ENCODE measurements at regions not wholly inside any gene's neighbourhood (a gene's known extent, or its start where the extent isn't known, plus 50 kb on each side); places are given as distances from the start of the nearest gene placed in this dataset.

- Histone ChIP-seq H3K4me3 (no peak overlapping the region), H3K9me3 (no peaks in the 10 kb centered on the region), H3K4me1 (ENCODE audit: low read depth) (no peaks in the 10 kb centered on the region), H3K36me3 (ENCODE audit: low read depth) (no peaks in the 10 kb centered on the region)
- DNase-seq = no peak
- intact Hi-C loops (cut with DNase I, micrococcal nuclease) = no loop called here
- no peak for ATAC-seq
- no peak for TF ChIP-seq CTCF (IDR thresholded peaks at IDR 0.05)
Observed at GRCh38 chr1:4086085-4086850, 186.2 kb upstream of the C1orf174 start.

GRCh38 chr1:4086921-4087320 lies 186.8 kb upstream of the C1orf174 start:
- DNase-seq = no peak
- Histone ChIP-seq H3K4me3 (no peak overlapping the region), H3K36me3 (ENCODE audit: low read depth) (no peaks in the 10 kb centered on the region), H3K9me3 (no peaks in the 10 kb centered on the region), H3K4me1 (ENCODE audit: low read depth) (no peaks in the 10 kb centered on the region)
- no peak for ATAC-seq
- intact Hi-C loops (cut with DNase I, micrococcal nuclease) = no loop called here
- TF ChIP-seq CTCF (IDR thresholded peaks at IDR 0.05) = no peak

- intact Hi-C loops (cut with DNase I, micrococcal nuclease) = no loop called here
- no peaks in the 10 kb centered on the region for H3K4me1 ChIP-seq (ENCODE audit: low read depth)
- H3K9me3 ChIP-seq = no peaks in the 10 kb centered on the region
- no peak for TF ChIP-seq CTCF (IDR thresholded peaks at IDR 0.05)
- H3K36me3 ChIP-seq (ENCODE audit: low read depth) = no peaks in the 10 kb centered on the region
- H3K4me3 ChIP-seq = no peak overlapping the region
- no peak for ATAC-seq
- DNase-seq = no peak
Observed at GRCh38 chr1:4087530-4088420, 187.7 kb upstream of the C1orf174 start.

- no peaks in the 10 kb centered on the region for H3K36me3 ChIP-seq (ENCODE audit: low read depth)
- H3K4me1 ChIP-seq (ENCODE audit: low read depth) = no peaks in the 10 kb centered on the region
- H3K4me3 ChIP-seq = no peak overlapping the region
- DNase-seq = no peak
- intact Hi-C loops (cut with DNase I, micrococcal nuclease) = no loop called here
- no peak for ATAC-seq
- no peaks in the 10 kb centered on the region for H3K9me3 ChIP-seq
- TF ChIP-seq CTCF (IDR thresholded peaks at IDR 0.05) = no peak
Observed at GRCh38 chr1:4088676-4089075, 188.6 kb upstream of the C1orf174 start.

- H3K4me3 ChIP-seq = no peak overlapping the region
- DNase-seq (no peak), ATAC-seq (no peak)
- no peaks in the 10 kb centered on the region for H3K9me3 ChIP-seq
- intact Hi-C loops (cut with DNase I, micrococcal nuclease) = no loop called here
- H3K4me1 ChIP-seq (ENCODE audit: low read depth) = no peaks in the 10 kb centered on the region
- TF ChIP-seq CTCF (IDR thresholded peaks at IDR 0.05) = no peak
- H3K36me3 ChIP-seq (ENCODE audit: low read depth) = no peaks in the 10 kb centered on the region
Observed at GRCh38 chr1:4089421-4090175, 189.5 kb upstream of the C1orf174 start.

Measured in mucosa of descending colon (tissue), 3 donors.